HG03025 (cell line): ENCODE measurements at regions not wholly inside any gene's neighbourhood (a gene's known extent, or its start where the extent isn't known, plus 50 kb on each side); places are given as distances from the start of the nearest gene placed in this dataset.

Source experiments
- ATAC-seq: cut with Tn5 transposase; IDR thresholded peaks from one replicate; pipeline ENCODE4 v1.9.1; 2021; ENCODE audit warnings: mild to moderate bottlenecking, moderate library complexity; ENCODE audit not compliant: unreplicated experiment, low FRiP score

DNA sequence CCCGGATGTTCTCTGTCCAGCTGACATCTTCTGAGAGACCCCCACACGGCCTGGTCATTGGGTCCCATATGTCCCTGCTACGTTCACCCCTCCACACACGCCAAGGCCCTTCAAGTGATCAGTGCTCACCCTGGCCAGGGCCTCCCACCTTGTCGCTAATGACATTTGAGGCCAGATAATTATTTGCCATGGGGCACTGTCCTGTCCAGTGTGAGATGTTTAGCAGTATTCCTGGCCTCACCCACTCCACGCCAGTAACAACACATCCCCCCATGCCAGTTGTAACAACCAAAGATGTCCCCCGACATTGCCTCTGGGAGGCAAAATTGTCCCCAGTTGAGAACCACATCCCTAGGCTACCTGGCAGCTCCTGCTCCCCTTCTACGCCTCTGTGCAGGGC, 49.9 kb upstream of the NANOS1 start:
- ATAC-seq: no peak
